HUES64 (cell line): ENCODE measurements at regions not wholly inside any gene's neighbourhood (a gene's known extent, or its start where the extent isn't known, plus 50 kb on each side); places are given as distances from the start of the nearest gene placed in this dataset.
"Not testable (repeated sequence)": the region's sequence is repeated elsewhere in the genome, so short reads cannot be mapped to it uniquely, and the experiment has no call there.

Experiments used
- H3K27ac ChIP-seq: 2 replicates; pipeline ENCODE4 v1.7.0; 2013; ENCODE audit warnings: low read depth, low read length, inconsistent platforms
- H3K27me3 ChIP-seq: 2 replicates; pipeline ENCODE4 v1.6.1; 2013; ENCODE audit warnings: mild to moderate bottlenecking, low read length; ENCODE audit not compliant: insufficient read depth
- H3K36me3 ChIP-seq: 2 replicates; pipeline ENCODE4 v1.6.1; 2013; ENCODE audit warnings: mild to moderate bottlenecking, low read length; ENCODE audit not compliant: insufficient read depth
- H3K4me1 ChIP-seq: 2 replicates; pipeline ENCODE4 v1.6.1; 2013; ENCODE audit warnings: mild to moderate bottlenecking, low read length, moderate library complexity; ENCODE audit not compliant: insufficient read depth
- H3K4me3 ChIP-seq: 2 replicates; pipeline ENCODE4 v1.5.1; 2013; ENCODE audit warnings: mild to moderate bottlenecking, low read length, moderate library complexity
- H3K9ac ChIP-seq: 2 replicates; pipeline ENCODE4 v1.6.1; 2013; ENCODE audit warnings: mild to moderate bottlenecking, low read depth, low read length
- H3K9me3 ChIP-seq: 2 replicates; pipeline ENCODE4 v1.6.1; 2013; ENCODE audit warnings: low read depth, low read length; ENCODE audit not compliant: insufficient read depth
- WGBS: fragments of 150-250, 120-280 bp; methylation state at CpG from one replicate; pipeline ENCODE4 v1.1.7; 2013; ENCODE audit warnings: missing lambda C conversion rate; 5-methylcytosine and 5-hydroxymethylcytosine counted together

- H3K27ac ChIP-seq, H3K36me3 ChIP-seq, H3K4me1 ChIP-seq, H3K4me3 ChIP-seq, H3K27me3 ChIP-seq, H3K9ac ChIP-seq: not testable (repeated sequence)
- H3K9me3 ChIP-seq: peaks cover 30% of the 10 kb centered on the region
- 87% methylated on average over 2 of the region's 2 CpGs for WGBS
Measured at GRCh38 chr3:91485891-91486290, 2378.5 kb downstream of the EPHA3 start.

- WGBS: 80% methylated on average over 1 of the region's 2 CpGs
- not testable (repeated sequence) for H3K4me1 ChIP-seq, H3K27me3 ChIP-seq, H3K27ac ChIP-seq, H3K9ac ChIP-seq, H3K36me3 ChIP-seq, H3K4me3 ChIP-seq
- peaks cover 26% of the 10 kb centered on the region for H3K9me3 ChIP-seq
Measured at GRCh38 chr3:91497712-91498111, 2390.3 kb downstream of the EPHA3 start.

- WGBS: no CpG with 5 or more reads among the region's 1 CpG
- H3K9me3 ChIP-seq: peaks cover 28% of the 10 kb centered on the region
- not testable (repeated sequence) for H3K36me3 ChIP-seq, H3K4me3 ChIP-seq, H3K27ac ChIP-seq, H3K9ac ChIP-seq, H3K27me3 ChIP-seq, H3K4me1 ChIP-seq
Measured at GRCh38 chr3:91499850-91500249, 2392.4 kb downstream of the EPHA3 start.

GRCh38 chr3:91504874-91505273, 2397.5 kb downstream of the EPHA3 start:
- WGBS: 97% methylated on average over 1 of the region's 1 CpG
- H3K36me3 ChIP-seq, H3K27ac ChIP-seq, H3K4me1 ChIP-seq, H3K4me3 ChIP-seq, H3K27me3 ChIP-seq, H3K9ac ChIP-seq: not testable (repeated sequence)
- H3K9me3 ChIP-seq: peaks cover 15% of the 10 kb centered on the region
